Glutamatergic neuron (in vitro differentiated cells): ENCODE measurements at regions not wholly inside any gene's neighbourhood (a gene's known extent, or its start where the extent isn't known, plus 50 kb on each side); places are given as distances from the start of the nearest gene placed in this dataset.
"Not testable (repeated sequence)": the region's sequence is repeated elsewhere in the genome, so short reads cannot be mapped to it uniquely, and the experiment has no call there.

ENCODE experiments used
- DNase-seq: peaks from one replicate; pipeline ENCODE4 v3.0.0; 2022
- H3K27ac Mint-ChIP-seq: one replicate; pipeline ENCODE4 v1.8.0; 2020; ENCODE audit warnings: mild to moderate bottlenecking, mixed read lengths, inconsistent platforms; ENCODE audit not compliant: unreplicated experiment
- H3K27me3 Mint-ChIP-seq: one replicate; pipeline ENCODE4 v1.8.0; 2020; ENCODE audit warnings: mild to moderate bottlenecking, moderate library complexity, mixed read lengths, inconsistent platforms; ENCODE audit not compliant: unreplicated experiment
- H3K36me3 Mint-ChIP-seq: one replicate; pipeline ENCODE4 v1.8.0; 2020; ENCODE audit warnings: mild to moderate bottlenecking, mixed read lengths, inconsistent platforms; ENCODE audit not compliant: unreplicated experiment
- H3K4me1 Mint-ChIP-seq: one replicate; pipeline ENCODE4 v1.8.0; 2020; ENCODE audit warnings: mild to moderate bottlenecking, low read depth, mixed read lengths, inconsistent platforms; ENCODE audit not compliant: unreplicated experiment
- H3K4me3 Mint-ChIP-seq: one replicate; pipeline ENCODE4 v1.8.0; 2020; ENCODE audit warnings: mild to moderate bottlenecking, mixed read lengths, inconsistent platforms; ENCODE audit not compliant: unreplicated experiment
- H3K9me3 Mint-ChIP-seq: one replicate; pipeline ENCODE4 v1.8.0; 2020; ENCODE audit warnings: mild to moderate bottlenecking, moderate library complexity, mixed read lengths, inconsistent platforms; ENCODE audit not compliant: unreplicated experiment
- CTCF ChIP-seq: fragments of 200-600 bp; sonication (generic); IDR thresholded peaks from one replicate; pipeline ENCODE4 v1.5.0; 2021; ENCODE audit not compliant: partially characterized antibody, unreplicated experiment

GRCh38 chr14:105760691-105761344 is 234.4 kb downstream of the TMEM121 start:
- Mint-ChIP-seq H3K4me1 (no peaks in the 10 kb centered on the region), H3K27ac (no peak overlapping the region), H3K4me3 (no peak overlapping the region), H3K9me3 (peaks cover 15% of the 10 kb centered on the region), H3K36me3 (peaks cover 14% of the 10 kb centered on the region), H3K27me3 (peaks cover 11% of the 10 kb centered on the region)
- no peak for DNase-seq
- TF ChIP-seq CTCF, result no peak

GRCh38 chr14:105761345-105761740 is 235.0 kb downstream of the TMEM121 start:
- not testable (repeated sequence) for DNase-seq, H3K27ac Mint-ChIP-seq, H3K4me1 Mint-ChIP-seq, H3K4me3 Mint-ChIP-seq
- peaks cover 13% of the 10 kb centered on the region for H3K27me3 Mint-ChIP-seq
- peaks cover 17% of the 10 kb centered on the region for H3K9me3 Mint-ChIP-seq
- H3K36me3 Mint-ChIP-seq, result peaks cover 14% of the 10 kb centered on the region

GRCh38 chr14:105761842-105762241 is 235.5 kb downstream of the TMEM121 start:
- peaks cover 18% of the 10 kb centered on the region for H3K27me3 Mint-ChIP-seq
- no peak for DNase-seq
- H3K9me3 Mint-ChIP-seq, result peaks cover 19% of the 10 kb centered on the region
- H3K27ac Mint-ChIP-seq, result peak overlapping the region; percentile 67
- no peak overlapping the region for H3K4me3 Mint-ChIP-seq
- H3K4me1 Mint-ChIP-seq, result no peaks in the 10 kb centered on the region
- H3K36me3 Mint-ChIP-seq, result peaks cover 14% of the 10 kb centered on the region
- TF ChIP-seq CTCF, result no peak

- Mint-ChIP-seq H3K36me3 (peaks cover 14% of the 10 kb centered on the region), H3K27me3 (peaks cover 18% of the 10 kb centered on the region), H3K9me3 (peaks cover 19% of the 10 kb centered on the region)
- H3K27ac Mint-ChIP-seq, DNase-seq, H3K4me3 Mint-ChIP-seq, H3K4me1 Mint-ChIP-seq: not testable (repeated sequence)
These were observed 235.9 kb downstream of the TMEM121 start for GRCh38 chr14:105762262-105762661.

- Mint-ChIP-seq H3K9me3 (peaks cover 20% of the 10 kb centered on the region), H3K27me3 (peaks cover 18% of the 10 kb centered on the region), H3K36me3 (peaks cover 14% of the 10 kb centered on the region)
- not testable (repeated sequence) for H3K4me3 Mint-ChIP-seq, H3K27ac Mint-ChIP-seq, DNase-seq, H3K4me1 Mint-ChIP-seq
These were observed 238.0 kb downstream of the TMEM121 start for GRCh38 chr14:105764254-105764901.

GRCh38 chr14:105765072-105765825 is 238.9 kb downstream of the TMEM121 start:
- H3K4me3 Mint-ChIP-seq, H3K27ac Mint-ChIP-seq, DNase-seq, H3K4me1 Mint-ChIP-seq: not testable (repeated sequence)
- Mint-ChIP-seq H3K9me3 (peaks cover 23% of the 10 kb centered on the region), H3K27me3 (peaks cover 25% of the 10 kb centered on the region), H3K36me3 (peaks cover 11% of the 10 kb centered on the region)
